SK-N-SH treated with all-trans-retinoic acid at 6 μM for 48 hours (cell line): ENCODE measurements at regions not wholly inside any gene's neighbourhood (a gene's known extent, or its start where the extent isn't known, plus 50 kb on each side); places are given as distances from the start of the nearest gene placed in this dataset.

Source experiments
- ATAC-seq: fragments of 200-7000 bp; cut with Tn5 transposase; 3 replicates; pipeline ENCODE4 v1.9.1; 2020; ENCODE audit warnings: mild to moderate bottlenecking, moderate library complexity
- ARNTL ChIP-seq: fragments of 450-650 bp; formaldehyde crosslinking; IDR thresholded peaks from 2 replicates; pipeline ENCODE4 v1.5.0; 2020; ENCODE audit warnings: low read depth, mild to moderate bottlenecking, moderate library complexity, borderline replicate concordance
- BACH2 ChIP-seq: fragments of 250-450 bp; sonication (Bioruptor Pico); IDR thresholded peaks from 2 replicates; pipeline ENCODE4 v1.9.0; 2021; ENCODE audit warnings: mild to moderate bottlenecking, borderline replicate concordance
- CREB5 ChIP-seq: fragments of 250-450 bp; sonication (Bioruptor Pico); IDR thresholded peaks from 2 replicates; pipeline ENCODE4 v1.5.1; 2020; ENCODE audit warnings: low read depth, mild to moderate bottlenecking, moderate library complexity
- CSDC2 ChIP-seq: fragments of 250-450 bp; sonication (Bioruptor Pico); IDR thresholded peaks from 2 replicates; pipeline ENCODE4 v1.5.0; 2020; ENCODE audit warnings: mild to moderate bottlenecking, moderate library complexity
- CSRNP3 ChIP-seq: fragments of 250-450 bp; sonication (Bioruptor Pico); IDR thresholded peaks from 2 replicates; pipeline ENCODE4 v1.5.1; 2021; ENCODE audit warnings: mild to moderate bottlenecking, moderate library complexity
- ESRRG ChIP-seq: fragments of 250-450 bp; sonication (Bioruptor Pico); IDR thresholded peaks from 2 replicates; pipeline ENCODE4 v1.6.1; 2021; ENCODE audit warnings: mild to moderate bottlenecking
- GLIS3 ChIP-seq: fragments of 250-450 bp; sonication (Bioruptor Pico); IDR thresholded peaks from 2 replicates; pipeline ENCODE4 v1.5.0; 2020; ENCODE audit warnings: mild to moderate bottlenecking, moderate library complexity
- ISL1 ChIP-seq: fragments of 250-450 bp; sonication (Bioruptor Pico); IDR thresholded peaks from 2 replicates; pipeline ENCODE4 v2.1.2; 2022; ENCODE audit warnings: mild to moderate bottlenecking, moderate library complexity
- OSR1 ChIP-seq: fragments of 250-450 bp; sonication (Bioruptor Pico); IDR thresholded peaks from 2 replicates; pipeline ENCODE4 v1.8.0; 2022; ENCODE audit warnings: moderate library complexity, mild to moderate bottlenecking, inconsistent platforms
- PATZ1 ChIP-seq: fragments of 250-450 bp; sonication (Bioruptor Pico); IDR thresholded peaks from 2 replicates; pipeline ENCODE4 v1.8.0; 2020; ENCODE audit warnings: mild to moderate bottlenecking, moderate library complexity, borderline replicate concordance
- POU6F1 ChIP-seq: fragments of 250-450 bp; sonication (Bioruptor Pico); IDR thresholded peaks from 2 replicates; pipeline ENCODE4 v1.8.0; 2021; ENCODE audit warnings: low read depth, mild to moderate bottlenecking, moderate library complexity, borderline replicate concordance
- PPARA ChIP-seq: fragments of 250-450 bp; sonication (Bioruptor Pico); IDR thresholded peaks from 2 replicates; pipeline ENCODE4 v1.5.0; 2020; ENCODE audit warnings: mild to moderate bottlenecking, borderline replicate concordance
- RARB ChIP-seq: fragments of 250-450 bp; sonication (Bioruptor Pico); IDR thresholded peaks from 2 replicates; pipeline ENCODE4 v1.8.0; 2021; ENCODE audit warnings: mild to moderate bottlenecking, moderate library complexity
- SNAI2 ChIP-seq: fragments of 250-450 bp; sonication (Bioruptor Pico); IDR thresholded peaks from 2 replicates; pipeline ENCODE4 v1.5.0; 2020; ENCODE audit warnings: mild to moderate bottlenecking, moderate library complexity
- TCF4 ChIP-seq: fragments of 250-450 bp; sonication (Bioruptor Pico); IDR thresholded peaks from 2 replicates; pipeline ENCODE4 v1.8.0; 2021; ENCODE audit warnings: mild to moderate bottlenecking, moderate library complexity, borderline replicate concordance
- TOX ChIP-seq: fragments of 250-450 bp; sonication (Bioruptor Pico); IDR thresholded peaks from 2 replicates; pipeline ENCODE4 v1.8.0; 2021; ENCODE audit warnings: mild to moderate bottlenecking, moderate library complexity, borderline replicate concordance
- TSHZ2 ChIP-seq: fragments of 250-450 bp; sonication (Bioruptor Pico); IDR thresholded peaks from 2 replicates; pipeline ENCODE4 v1.5.0; 2020; ENCODE audit warnings: mild to moderate bottlenecking, moderate library complexity
- ZFP30 ChIP-seq: fragments of 450-650 bp; formaldehyde crosslinking; IDR thresholded peaks from 2 replicates; pipeline ENCODE4 v1.5.0; 2022; ENCODE audit warnings: mild to moderate bottlenecking, moderate library complexity
- ZNF565 ChIP-seq: fragments of 450-650 bp; formaldehyde crosslinking; conservative IDR thresholded peaks from 2 replicates; pipeline ENCODE4 v1.5.0; 2020; ENCODE audit warnings: low read depth, mild to moderate bottlenecking, moderate library complexity
- ZNF70 ChIP-seq: fragments of 450-650 bp; formaldehyde crosslinking; IDR thresholded peaks from 2 replicates; pipeline ENCODE4 v1.5.0; 2020; ENCODE audit warnings: mild to moderate bottlenecking, moderate library complexity

GRCh38 chr2:220885593-220885992 lies 686.5 kb downstream of the EPHA4 start (continued):
- TF ChIP-seq TSHZ2 (CRISPR knock-in tag) (no peak), ZNF565 (no peak), CREB5 (no peak), OSR1 (no peak)
- TF ChIP-seq, all 23 proteins: peak for 0

GRCh38 chr2:220887271-220887870 lies 684.7 kb downstream of the EPHA4 start:
- ATAC-seq, result no peak
- no peak for TF ChIP-seq PPARA (CRISPR knock-in tag)
- no peak for TF ChIP-seq PATZ1 (CRISPR knock-in tag)
- no peak for TF ChIP-seq ARNTL
- no peak for TF ChIP-seq TSHZ2 (CRISPR knock-in tag)
- TF ChIP-seq GLIS3, result no peak
- no peak for TF ChIP-seq CSDC2 (CRISPR knock-in tag)
- TF ChIP-seq ISL1 (CRISPR knock-in tag), result no peak
- TF ChIP-seq ZNF565, result no peak
- no peak for TF ChIP-seq TCF4
- no peak for TF ChIP-seq OSR1
- no peak for TF ChIP-seq ZFP30 (CRISPR knock-in tag)
- TF ChIP-seq TOX, result no peak
- no peak for TF ChIP-seq SNAI2 (CRISPR knock-in tag)
- TF ChIP-seq ZNF70 (CRISPR knock-in tag), result no peak
- no peak for TF ChIP-seq POU6F1 (CRISPR knock-in tag)
- no peak for TF ChIP-seq RARB (CRISPR knock-in tag)
- no peak for TF ChIP-seq CSRNP3
- no peak for TF ChIP-seq ESRRG
- TF ChIP-seq BACH2 (CRISPR knock-in tag), result no peak
